SH-SY5Y (cell line): ENCODE measurements at regions not wholly inside any gene's neighbourhood (a gene's known extent, or its start where the extent isn't known, plus 50 kb on each side); places are given as distances from the start of the nearest gene placed in this dataset.

Experiments
- GATA2 ChIP-seq: IDR thresholded peaks from 2 replicates; pipeline ENCODE4 v1.6.1; 2011; ENCODE audit warnings: mild to moderate bottlenecking, low read depth, low read length
- GATA3 ChIP-seq: IDR thresholded peaks from 2 replicates; pipeline ENCODE4 v1.6.1; 2011; ENCODE audit warnings: low read depth, mild to moderate bottlenecking, low read length, moderate library complexity

GRCh38 chr21:17081193-17081592 lies 431.6 kb upstream of the CXADR start:
- TF ChIP-seq GATA2 = no peak
- TF ChIP-seq GATA3 = no peak
